ENCODE measurements at regions not wholly inside any gene's neighbourhood (a gene's known extent, or its start where the extent isn't known, plus 50 kb on each side); places are given as distances from the start of the nearest gene placed in this dataset.

- no peak for TF ChIP-seq CTCF (IDR thresholded peaks at IDR 0.05; ENCODE audit: control insufficient read depth, insufficient read depth, low read depth, low read length, missing control alignments)
- no peak overlapping the region for H3K4me3 ChIP-seq (ENCODE audit: control insufficient read depth, low read depth, low read length)
- DNase-seq (ENCODE audit: low read depth), result no peak
Observed at GRCh38 chr11:26044389-26044788, 287.5 kb upstream of the ANO3 start.

GRCh38 chr11:26045082-26045481 lies 286.8 kb upstream of the ANO3 start:
- no peak overlapping the region for H3K4me3 ChIP-seq (ENCODE audit: control insufficient read depth, low read depth, low read length)
- no peak for DNase-seq (ENCODE audit: low read depth)
- no peak for TF ChIP-seq CTCF (IDR thresholded peaks at IDR 0.05; ENCODE audit: control insufficient read depth, insufficient read depth, low read depth, low read length, missing control alignments)

GRCh38 chr11:26048271-26048670 lies 283.7 kb upstream of the ANO3 start:
- DNase-seq (ENCODE audit: low read depth), result no peak
- no peak overlapping the region for H3K4me3 ChIP-seq (ENCODE audit: control insufficient read depth, low read depth, low read length)
- TF ChIP-seq CTCF (IDR thresholded peaks at IDR 0.05; ENCODE audit: control insufficient read depth, insufficient read depth, low read depth, low read length, missing control alignments), result no peak

GRCh38 chr11:26053966-26054365 lies 278.0 kb upstream of the ANO3 start:
- TF ChIP-seq CTCF (IDR thresholded peaks at IDR 0.05; ENCODE audit: control insufficient read depth, insufficient read depth, low read depth, low read length, missing control alignments), result no peak
- H3K4me3 ChIP-seq (ENCODE audit: control insufficient read depth, low read depth, low read length), result no peak overlapping the region
- DNase-seq (ENCODE audit: low read depth), result no peak

- TF ChIP-seq CTCF (IDR thresholded peaks at IDR 0.05; ENCODE audit: control insufficient read depth, insufficient read depth, low read depth, low read length, missing control alignments), result no peak
Observed at GRCh38 chr11:26062660-26063059, 269.3 kb upstream of the ANO3 start.

GRCh38 chr11:26063915-26064314 lies 268.0 kb upstream of the ANO3 start:
- H3K4me3 ChIP-seq (ENCODE audit: control insufficient read depth, low read depth, low read length), result no peak overlapping the region
- DNase-seq (ENCODE audit: low read depth), result no peak
- TF ChIP-seq CTCF (IDR thresholded peaks at IDR 0.05; ENCODE audit: control insufficient read depth, insufficient read depth, low read depth, low read length, missing control alignments), result no peak

More at GRCh38 chr11:26062660-26063059, 269.3 kb upstream of the ANO3 start:
- no peak overlapping the region for H3K4me3 ChIP-seq (ENCODE audit: control insufficient read depth, low read depth, low read length)
- no peak for DNase-seq (ENCODE audit: low read depth)

- H3K4me3 ChIP-seq (ENCODE audit: control insufficient read depth, low read depth, low read length), result no peak overlapping the region
- no peak for TF ChIP-seq CTCF (IDR thresholded peaks at IDR 0.05; ENCODE audit: control insufficient read depth, insufficient read depth, low read depth, low read length, missing control alignments)
Observed at GRCh38 chr11:26065944-26066343, 266.0 kb upstream of the ANO3 start.

More at GRCh38 chr11:26065944-26066343, 266.0 kb upstream of the ANO3 start:
- no peak for DNase-seq (ENCODE audit: low read depth)

Data from AG09309 (cell line).